Bronchial epithelial cell (primary cell): ENCODE measurements at regions not wholly inside any gene's neighbourhood (a gene's known extent, or its start where the extent isn't known, plus 50 kb on each side); places are given as distances from the start of the nearest gene placed in this dataset.

Source experiments
- DNase-seq: peaks from one replicate; pipeline ENCODE4 v3.0.0-alpha.2; 2010; ENCODE audit warnings: low read depth
- FAIRE-seq: peaks from 2 replicates; lab custom pipeline; 2011; peaks lifted over from hg19 to GRCh38; lab: Jason Lieb, UNC
- H3K27me3 ChIP-seq: 2 replicates; pipeline ENCODE4 v1.5.1; 2011; ENCODE audit warnings: low read length; ENCODE audit not compliant: control insufficient read depth, insufficient read depth
- H3K36me3 ChIP-seq: 2 replicates; pipeline ENCODE4 v1.5.1; 2011; ENCODE audit warnings: low read length; ENCODE audit not compliant: control insufficient read depth, insufficient read depth
- H3K4me3 ChIP-seq: 2 replicates; pipeline ENCODE4 v1.5.1; 2011; ENCODE audit warnings: mild to moderate bottlenecking, low read depth, low read length, control low read depth
- CTCF ChIP-seq: IDR thresholded peaks from 2 replicates; pipeline ENCODE4 v1.5.1; 2011; ENCODE audit warnings: mild to moderate bottlenecking, moderate library complexity, low read length, control low read depth, inconsistent platforms; ENCODE audit not compliant: insufficient read depth, severe bottlenecking

- TF ChIP-seq CTCF = no peak
- DNase-seq = no peak
- no peaks in the 10 kb centered on the region for H3K27me3 ChIP-seq
- no peaks in the 10 kb centered on the region for H3K36me3 ChIP-seq
- H3K4me3 ChIP-seq = no peak overlapping the region
- FAIRE-seq = no peak
These were observed 86.0 kb upstream of the SALL4 start for GRCh38 chr20:51888291-51888690.

GRCh38 chr20:51886891-51887608 is 84.7 kb upstream of the SALL4 start:
- no peak for DNase-seq
- Histone ChIP-seq H3K27me3 (no peaks in the 10 kb centered on the region), H3K4me3 (no peak overlapping the region), H3K36me3 (no peaks in the 10 kb centered on the region)
- FAIRE-seq = no peak
- TF ChIP-seq CTCF = no peak

GRCh38 chr20:51886341-51886740 is 84.0 kb upstream of the SALL4 start:
- Histone ChIP-seq H3K36me3 (no peaks in the 10 kb centered on the region), H3K4me3 (no peak overlapping the region), H3K27me3 (no peaks in the 10 kb centered on the region)
- DNase-seq = no peak
- no peak for TF ChIP-seq CTCF
- no peak for FAIRE-seq

GRCh38 chr20:51884561-51884960 is 82.2 kb upstream of the SALL4 start:
- no peaks in the 10 kb centered on the region for H3K27me3 ChIP-seq
- no peak for TF ChIP-seq CTCF
- no peak overlapping the region for H3K4me3 ChIP-seq
- DNase-seq (no peak), FAIRE-seq (no peak)
- H3K36me3 ChIP-seq = no peaks in the 10 kb centered on the region

- no peaks in the 10 kb centered on the region for H3K27me3 ChIP-seq
- no peaks in the 10 kb centered on the region for H3K36me3 ChIP-seq
- no peak for DNase-seq
- no peak overlapping the region for H3K4me3 ChIP-seq
- FAIRE-seq = no peak
- no peak for TF ChIP-seq CTCF
These were observed 77.9 kb upstream of the SALL4 start for GRCh38 chr20:51880188-51880587.
